Spinal cord (tissue), 10 donors: ENCODE measurements at regions not wholly inside any gene's neighbourhood (a gene's known extent, or its start where the extent isn't known, plus 50 kb on each side); places are given as distances from the start of the nearest gene placed in this dataset. TPM values are rescaled to one million over a fixed set of nuclear protein-coding genes. Genes with fewer than 3 reads are reported as not detected.
"Not testable (repeated sequence)": the region's sequence is repeated elsewhere in the genome, so short reads cannot be mapped to it uniquely, and the experiment has no call there.

Source experiments
- DNase-seq, 6 donors: peaks; one replicate each; pipeline versions ENCODE4 v3.0.0 to v3.0.0-alpha.2; 2013 to 2015; ENCODE audit warnings: low spot score in 6 of 6, low read depth in 4 of 6
- H3K27ac ChIP-seq: one replicate; pipeline ENCODE4 v1.5.1; 2013; ENCODE audit warnings: low read depth, low read length, control low read depth
- H3K27me3 ChIP-seq: one replicate; pipeline ENCODE4 v1.6.1; 2013; ENCODE audit warnings: low read length; ENCODE audit not compliant: control insufficient read depth, insufficient read depth
- H3K36me3 ChIP-seq: one replicate; pipeline ENCODE4 v1.6.1; 2013; ENCODE audit warnings: low read length; ENCODE audit not compliant: control insufficient read depth, insufficient read depth
- H3K4me1 ChIP-seq: one replicate; pipeline ENCODE4 v1.6.1; 2013; ENCODE audit warnings: low read length; ENCODE audit not compliant: control insufficient read depth, insufficient read depth
- H3K4me3 ChIP-seq: one replicate; pipeline ENCODE4 v1.5.1; 2013; ENCODE audit warnings: low read depth, low read length, control low read depth
- H3K9me3 ChIP-seq: one replicate; pipeline ENCODE4 v1.6.1; 2013; ENCODE audit warnings: low read length; ENCODE audit not compliant: control insufficient read depth, insufficient read depth
- WGBS: methylation state at CpG from one replicate; pipeline ENCODE4 v1.1.5; 2013; ENCODE audit warnings: missing lambda C conversion rate; ENCODE audit not compliant: insufficient coverage; 5-methylcytosine and 5-hydroxymethylcytosine counted together
- small RNA-seq: library from RNA; depleted of rRNA; stranded (forward); fragments of <200 nt; gene quantifications from one replicate; pipeline ENCODE3, GENCODE V24; 2014; ENCODE audit warnings: low replicate concordance
- donor health status: healthy.

DNA sequence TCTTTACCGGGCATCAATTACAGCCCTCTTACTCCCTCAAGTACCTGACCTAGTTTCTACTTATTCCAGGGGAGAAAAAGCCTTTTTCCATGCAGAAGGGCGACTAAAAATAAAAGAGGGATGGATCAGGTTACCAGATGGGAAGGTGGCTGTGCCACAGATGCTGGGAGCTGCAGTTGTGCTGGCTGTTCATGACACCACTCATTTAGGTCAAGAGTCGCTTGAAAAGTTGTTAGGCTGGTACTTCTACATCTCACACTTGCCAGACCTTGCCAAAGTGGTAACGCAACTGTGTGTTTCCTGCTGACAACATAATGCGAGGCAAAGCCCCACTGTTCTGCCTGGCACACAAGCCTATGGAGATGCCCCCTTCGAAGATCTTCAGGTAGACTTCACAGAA, 148.4 kb upstream of the FGF16 start:
- 76% methylated on average over 3 of the region's 6 CpGs for WGBS
- Histone ChIP-seq H3K36me3 (no peaks in the 10 kb centered on the region), H3K27me3 (no peaks in the 10 kb centered on the region), H3K4me1 (no peaks in the 10 kb centered on the region), H3K4me3 (no peak overlapping the region), H3K27ac (no peak overlapping the region), H3K9me3 (no peaks in the 10 kb centered on the region)
- DNase-seq: no peak

DNA sequence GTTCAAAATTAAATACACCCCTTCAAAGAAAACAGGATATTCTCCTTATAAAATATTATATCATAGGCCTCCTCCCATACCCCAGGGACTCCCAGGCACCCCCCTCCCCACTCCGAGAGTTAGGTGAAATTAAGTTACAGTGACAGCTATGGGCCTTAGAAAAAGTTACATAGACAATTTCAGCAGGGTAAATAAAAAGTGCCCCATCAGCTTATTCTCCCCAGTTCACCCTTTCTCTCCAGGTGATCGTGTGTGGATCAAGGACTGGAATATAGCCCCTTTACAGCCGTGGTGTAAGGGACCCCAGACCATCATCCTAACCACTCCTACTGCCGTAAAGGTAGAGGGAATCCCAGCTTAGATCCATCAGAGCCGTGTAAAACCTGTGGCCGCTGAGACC, 147.6 kb upstream of the FGF16 start:
- Histone ChIP-seq H3K27me3 (no peaks in the 10 kb centered on the region), H3K36me3 (no peaks in the 10 kb centered on the region), H3K4me3 (no peak overlapping the region), H3K9me3 (no peaks in the 10 kb centered on the region), H3K27ac (no peak overlapping the region), H3K4me1 (no peaks in the 10 kb centered on the region)
- no peak for DNase-seq
- WGBS: 71% methylated on average over 5 of the region's 6 CpGs

DNA sequence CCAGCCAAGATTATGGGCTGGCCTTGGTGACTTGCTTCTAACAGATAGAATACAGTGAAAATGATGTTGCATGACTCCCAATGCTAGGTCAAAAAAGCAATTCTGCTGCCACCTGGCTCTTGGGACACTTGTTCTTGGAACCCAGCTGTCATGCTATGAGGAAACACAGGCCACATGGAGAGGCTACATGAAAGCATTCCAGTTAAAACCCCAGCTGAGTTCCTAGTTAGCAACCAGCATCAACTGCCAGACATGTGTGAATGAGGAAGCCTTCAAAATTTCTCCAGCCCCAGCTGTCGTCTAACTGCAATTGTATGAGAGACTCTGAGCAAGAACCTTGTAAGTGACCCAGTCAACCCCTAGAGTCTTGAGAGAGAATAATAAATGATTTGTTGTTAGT, 105.2 kb upstream of the FGF16 start:
- DNase-seq: peak in 1 of 6 donors; percentile 1
- Histone ChIP-seq H3K9me3 (no peaks in the 10 kb centered on the region), H3K27me3 (no peaks in the 10 kb centered on the region), H3K27ac (no peak overlapping the region), H3K4me1 (no peaks in the 10 kb centered on the region), H3K36me3 (no peaks in the 10 kb centered on the region), H3K4me3 (no peak overlapping the region)
- WGBS: no CpG with 5 or more reads among the region's 1 CpG

DNA sequence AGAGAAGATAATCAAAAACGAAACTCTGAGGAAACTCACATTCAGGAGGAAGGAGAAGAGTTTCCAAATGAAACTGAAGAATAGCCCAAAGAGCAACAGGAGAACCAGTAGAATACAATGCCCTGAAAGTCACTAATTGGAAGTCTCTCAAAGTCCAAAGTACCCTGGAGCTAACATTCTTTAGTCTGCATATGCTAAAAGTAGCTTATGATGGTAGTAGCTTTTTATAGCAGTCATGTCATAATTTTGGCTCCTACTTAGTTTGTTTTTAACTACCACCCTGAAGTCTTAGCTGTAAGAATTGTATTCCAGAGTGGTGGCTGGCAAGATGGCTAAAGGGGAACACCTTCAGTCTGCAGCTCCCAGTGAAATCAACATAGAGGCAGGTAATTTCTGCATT, 100.3 kb upstream of the FGF16 start:
- Histone ChIP-seq H3K36me3 (no peaks in the 10 kb centered on the region), H3K9me3 (no peaks in the 10 kb centered on the region), H3K4me3 (no peak overlapping the region), H3K4me1 (no peaks in the 10 kb centered on the region), H3K27ac (no peak overlapping the region), H3K27me3 (no peaks in the 10 kb centered on the region)
- no peak for DNase-seq
- WGBS: 33% methylated on average over 1 of the region's 1 CpG

DNA sequence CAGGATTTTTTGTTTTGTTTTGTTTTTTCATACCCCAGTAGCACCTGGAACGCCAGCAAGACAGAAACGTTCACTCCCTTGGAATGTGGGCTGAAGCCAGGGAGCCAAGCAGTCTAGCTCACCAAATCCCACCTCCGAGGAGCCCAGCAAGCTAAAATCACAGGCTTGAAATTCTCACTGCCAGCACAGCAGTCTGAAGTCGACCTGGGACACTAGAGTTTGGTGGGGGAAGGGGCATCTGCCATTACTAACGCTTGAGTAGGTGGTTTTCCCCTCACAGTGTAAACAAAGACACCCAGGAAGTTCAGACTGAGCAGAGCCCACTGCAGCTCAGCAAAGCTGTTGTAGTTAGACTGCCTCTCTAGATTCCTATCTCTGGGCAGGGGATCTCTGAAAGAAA, 99.6 kb upstream of the FGF16 start:
- DNase-seq: no peak
- H3K36me3 ChIP-seq: no peaks in the 10 kb centered on the region
- WGBS: 50% methylated on average over 1 of the region's 5 CpGs
- no peaks in the 10 kb centered on the region for H3K27me3 ChIP-seq
- H3K4me3 ChIP-seq: no peak overlapping the region
- no peak overlapping the region for H3K27ac ChIP-seq
- H3K9me3 ChIP-seq: no peaks in the 10 kb centered on the region
- no peaks in the 10 kb centered on the region for H3K4me1 ChIP-seq

DNA sequence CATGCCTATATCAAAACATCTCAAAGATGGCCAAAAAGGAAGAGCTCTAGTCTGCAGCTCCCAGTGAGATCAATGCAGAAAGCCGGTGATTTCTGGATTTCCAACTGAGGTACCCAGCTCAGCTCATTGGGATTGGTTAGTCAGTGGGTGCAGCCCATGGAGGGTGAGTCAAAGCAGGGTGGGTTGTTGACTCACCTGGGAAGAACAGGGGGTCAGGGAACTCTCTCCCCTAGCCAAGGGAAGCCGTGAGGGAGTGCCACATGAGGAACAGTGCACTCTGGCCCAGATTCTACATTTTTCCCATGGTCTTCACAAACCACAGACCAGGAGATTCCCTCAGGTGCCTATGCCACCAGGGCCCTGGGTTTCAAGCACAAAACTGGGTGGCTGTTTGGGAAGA, 57.3 kb upstream of the FGF16 start:
- Histone ChIP-seq H3K36me3 (no peaks in the 10 kb centered on the region), H3K9me3 (no peaks in the 10 kb centered on the region), H3K27ac (no peak overlapping the region), H3K4me3 (no peak overlapping the region), H3K27me3 (no peaks in the 10 kb centered on the region), H3K4me1 (no peaks in the 10 kb centered on the region)
- no peak for DNase-seq
- 64% methylated on average over 2 of the region's 2 CpGs for WGBS

DNA sequence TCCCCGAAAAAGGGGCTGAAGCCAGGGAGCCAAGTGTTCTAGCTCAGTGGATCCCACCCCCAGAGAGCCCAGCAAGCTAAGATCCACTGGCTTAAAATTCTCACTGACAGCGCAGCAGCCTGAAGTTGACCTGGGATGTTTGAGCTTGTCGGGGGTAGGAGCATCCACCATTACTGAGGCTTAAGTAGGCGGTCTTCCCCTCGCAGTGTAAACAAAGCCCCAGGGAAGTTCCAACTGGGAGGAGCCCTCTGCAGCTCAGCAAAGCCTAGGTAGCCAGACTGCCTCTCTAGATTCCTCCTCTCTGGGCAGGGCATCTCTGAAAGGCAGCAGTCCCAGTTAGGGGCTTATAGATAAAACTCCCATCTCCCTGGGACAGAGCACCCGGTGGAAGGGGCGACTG, 56.8 kb upstream of the FGF16 start:
- H3K9me3 ChIP-seq, H3K36me3 ChIP-seq, H3K27ac ChIP-seq, H3K4me1 ChIP-seq, H3K27me3 ChIP-seq, DNase-seq, H3K4me3 ChIP-seq: not testable (repeated sequence)
- 68% methylated on average over 7 of the region's 7 CpGs for WGBS

DNA sequence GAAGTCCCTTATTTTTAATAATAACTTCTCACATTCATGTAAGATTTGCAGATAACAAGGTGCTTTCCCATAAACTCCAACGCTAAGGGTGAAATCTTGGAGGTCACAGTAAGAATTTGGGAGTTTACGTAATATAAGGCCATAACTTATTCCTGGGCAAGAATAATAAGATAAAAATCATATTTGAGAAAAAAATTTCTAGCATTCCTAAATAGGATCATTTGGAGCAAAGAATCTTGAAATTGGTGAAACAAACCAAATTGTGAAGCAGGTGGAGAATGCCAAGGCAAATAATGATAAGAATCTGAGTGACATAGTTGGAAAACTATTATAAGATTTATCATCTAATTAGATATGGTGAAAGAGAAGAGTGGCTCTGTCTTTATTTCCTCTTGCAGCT, 50.4 kb upstream of the FGF16 start:
- H3K36me3 ChIP-seq: no peaks in the 10 kb centered on the region
- no peak overlapping the region for H3K27ac ChIP-seq

More for the DNA sequence above, 50.4 kb upstream of the FGF16 start:
- Histone ChIP-seq H3K9me3 (no peaks in the 10 kb centered on the region), H3K4me3 (no peak overlapping the region), H3K4me1 (no peaks in the 10 kb centered on the region), H3K27me3 (no peaks in the 10 kb centered on the region)
- WGBS: no CpG with 5 or more reads among the region's 2 CpGs
- DNase-seq: no peak

Small RNA genes in the stretch of these regions (small RNA-seq; reads per million reads assigned to genes)
- gene MIR325: not detected
- not detected for gene RNA5SP509
